NCI-H1105 (cell line): ENCODE measurements at regions not wholly inside any gene's neighbourhood (a gene's known extent, or its start where the extent isn't known, plus 50 kb on each side); places are given as distances from the start of the nearest gene placed in this dataset.

Source experiments
- DNase-seq: peaks from one replicate; lab custom pipeline; 2025; lab: John Stamatoyannopoulos, UW

DNA sequence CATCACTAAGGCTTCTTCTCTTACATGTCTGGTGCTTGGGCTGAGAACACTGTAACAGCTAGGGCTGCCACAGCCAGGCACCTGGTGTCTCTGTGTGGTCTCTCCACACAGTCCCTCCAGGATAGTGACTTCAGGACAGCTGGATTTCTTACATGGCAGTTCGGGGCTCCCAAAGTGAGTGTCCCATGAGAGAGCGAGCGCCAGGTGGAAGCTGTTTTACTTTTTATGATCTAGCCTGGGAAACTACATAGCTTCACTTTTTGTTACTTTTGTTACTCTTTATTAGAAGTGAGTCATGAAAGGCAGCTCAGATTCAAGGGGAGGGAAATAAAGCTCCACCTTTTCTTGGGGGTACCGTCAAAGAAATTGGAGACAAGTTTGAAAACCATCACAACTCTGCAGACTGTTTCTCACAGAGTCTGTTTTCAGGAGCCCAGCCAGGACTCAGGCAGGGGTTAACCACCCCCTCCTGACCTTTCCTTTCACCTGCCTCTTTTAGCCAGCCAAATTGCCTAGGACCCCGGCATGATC lies 373.0 kb downstream of the MID1IP1 start:
- DNase-seq, result no peak

DNA sequence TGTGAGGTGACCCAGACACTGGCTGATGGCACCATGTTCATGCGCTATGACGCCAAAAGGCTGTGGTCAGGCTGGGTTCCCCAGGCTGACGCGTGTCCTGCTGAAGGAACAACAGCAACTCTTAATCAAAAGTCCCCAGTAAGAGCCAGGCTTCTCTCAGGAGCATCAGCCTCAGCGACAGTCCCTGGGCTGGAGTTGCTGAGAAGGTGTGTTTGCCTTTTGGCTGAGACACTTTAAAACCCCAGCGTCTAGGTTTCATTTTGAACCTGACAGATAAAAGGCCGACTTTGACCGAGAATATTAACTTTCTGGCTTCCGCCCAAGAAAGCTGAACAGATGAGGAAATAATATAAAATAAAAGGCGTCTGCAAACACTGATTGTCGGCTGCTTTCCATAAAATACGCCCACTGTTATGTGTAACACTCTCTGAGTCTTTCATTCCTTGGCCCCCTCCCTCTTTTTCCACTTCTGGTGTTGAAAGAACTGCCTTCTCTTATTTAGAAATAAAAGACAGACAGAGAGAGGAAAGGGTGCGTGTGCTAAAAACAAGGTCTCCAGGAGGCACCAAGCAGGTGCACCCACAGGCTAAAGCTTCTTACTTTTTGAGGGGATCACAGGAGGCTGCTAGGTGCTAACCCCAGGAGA lies 373.6 kb downstream of the MID1IP1 start:
- peak; percentile 56 for DNase-seq

DNA sequence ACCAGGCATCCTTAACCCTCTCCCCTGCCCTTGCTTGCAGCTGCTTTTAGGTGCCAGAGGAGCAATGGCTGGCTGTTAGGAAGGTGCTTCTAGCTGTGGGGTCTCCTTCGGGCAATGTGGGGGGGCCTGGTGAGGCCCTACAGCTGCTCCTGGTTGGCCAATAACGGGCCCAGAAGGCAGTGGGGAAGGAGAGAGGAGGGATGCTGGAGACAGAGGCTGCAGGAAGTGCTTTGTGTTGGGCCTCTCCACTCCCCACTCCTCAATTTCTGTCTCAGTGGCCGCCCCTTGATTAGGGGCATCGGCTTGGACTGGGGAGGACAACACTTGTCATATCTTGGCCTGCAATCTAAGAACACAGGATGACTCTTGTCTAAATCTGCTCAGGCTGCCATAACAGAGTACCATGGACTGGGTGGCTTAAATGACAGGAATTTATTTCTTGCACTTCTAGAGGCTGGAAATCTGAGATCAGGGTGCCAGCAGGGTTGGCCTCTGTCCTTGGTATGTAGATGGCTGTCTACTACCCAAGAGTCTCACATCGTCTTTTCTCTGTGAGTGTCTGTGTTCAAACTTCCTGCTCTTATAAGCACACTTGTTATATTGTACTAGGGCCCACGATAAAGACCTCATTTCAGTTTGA lies 374.3 kb downstream of the MID1IP1 start:
- no peak for DNase-seq

DNA sequence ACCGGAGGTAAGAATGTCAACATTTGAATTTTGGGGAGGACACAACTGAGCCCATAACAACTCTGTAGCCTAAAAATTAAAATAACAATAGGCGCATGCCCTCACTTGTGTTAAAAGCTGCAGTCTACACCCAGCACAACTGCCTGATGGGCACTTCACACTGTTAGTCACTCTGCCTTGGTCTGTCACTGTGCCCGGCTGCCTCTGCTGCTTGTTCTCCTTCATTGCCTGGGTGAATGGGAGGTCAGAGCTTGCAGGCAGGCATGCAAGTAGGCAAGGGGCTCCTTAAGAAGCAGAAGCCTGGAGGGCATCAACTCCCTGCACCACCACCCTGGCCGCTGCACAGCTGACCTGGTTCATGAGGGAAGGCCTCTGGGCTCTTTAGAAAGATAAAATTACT lies 374.8 kb downstream of the MID1IP1 start:
- no peak for DNase-seq

- DNase-seq, result no peak
Observed at GRCh38 chrX:39189431-39189830, 388.2 kb downstream of the MID1IP1 start.

DNA sequence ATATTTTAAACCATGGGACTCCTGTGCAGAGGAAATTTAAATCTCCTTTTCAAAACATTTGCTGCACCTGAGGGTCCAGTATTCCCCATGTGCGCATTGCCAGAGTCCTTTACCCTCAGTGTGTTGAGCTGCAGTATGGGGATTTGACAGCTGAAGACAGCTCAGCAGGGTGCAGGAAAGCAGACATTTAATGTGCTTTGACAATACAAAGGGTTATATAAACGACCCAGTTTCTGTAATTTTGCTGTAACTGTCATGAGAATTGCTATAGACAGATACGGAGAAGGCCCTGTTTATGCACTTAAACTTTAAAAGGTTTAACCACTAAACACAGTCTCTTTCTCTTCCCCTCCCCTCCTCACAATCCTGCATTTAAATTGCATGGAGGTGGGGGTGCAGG lies 393.4 kb downstream of the MID1IP1 start:
- DNase-seq, result no peak

- peak; percentile 1 for DNase-seq
Observed at GRCh38 chrX:39195156-39195555, 393.9 kb downstream of the MID1IP1 start.

- peak; percentile 55 for DNase-seq
Observed at GRCh38 chrX:39196192-39197102, 395.2 kb downstream of the MID1IP1 start.

GRCh38 chrX:39199429-39199828 lies 398.2 kb downstream of the MID1IP1 start:
- DNase-seq, result no peak

DNA sequence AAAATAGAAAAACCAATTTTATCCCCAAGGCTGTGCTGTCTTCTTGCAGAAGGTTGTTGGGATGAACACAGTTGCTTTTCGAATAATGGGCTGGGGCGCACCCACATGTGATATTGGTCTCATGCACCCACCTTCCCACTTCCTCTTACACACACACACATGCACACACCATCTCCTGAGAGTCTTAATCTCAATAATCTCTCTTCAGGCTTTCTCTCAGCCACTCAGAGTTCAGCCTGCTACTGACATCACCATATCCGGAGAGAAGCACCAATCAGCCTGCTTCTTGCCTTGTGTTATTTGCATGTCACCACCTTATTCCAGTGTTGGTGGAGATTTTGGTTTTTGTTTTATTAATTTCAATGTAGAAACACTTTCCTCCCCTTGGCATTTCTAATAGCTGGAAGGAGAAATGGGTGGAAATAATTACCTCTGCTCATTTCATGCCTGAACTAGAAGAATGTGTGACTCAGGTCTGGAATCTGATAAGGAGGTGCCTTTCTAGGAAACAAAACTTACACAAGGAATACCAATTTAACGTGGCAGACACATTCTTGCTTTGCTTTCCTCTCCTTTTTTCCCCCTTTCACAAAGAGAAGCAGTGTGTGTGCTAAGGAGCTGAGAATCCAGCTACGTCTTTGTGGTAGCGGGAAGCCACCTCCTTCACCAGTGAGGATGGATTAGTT lies 400.2 kb downstream of the MID1IP1 start:
- DNase-seq, result no peak

- DNase-seq, result no peak
Observed at GRCh38 chrX:39202641-39203040, 401.4 kb downstream of the MID1IP1 start.

- DNase-seq, result no peak
Observed at GRCh38 chrX:39203427-39203826, 402.2 kb downstream of the MID1IP1 start.

DNA sequence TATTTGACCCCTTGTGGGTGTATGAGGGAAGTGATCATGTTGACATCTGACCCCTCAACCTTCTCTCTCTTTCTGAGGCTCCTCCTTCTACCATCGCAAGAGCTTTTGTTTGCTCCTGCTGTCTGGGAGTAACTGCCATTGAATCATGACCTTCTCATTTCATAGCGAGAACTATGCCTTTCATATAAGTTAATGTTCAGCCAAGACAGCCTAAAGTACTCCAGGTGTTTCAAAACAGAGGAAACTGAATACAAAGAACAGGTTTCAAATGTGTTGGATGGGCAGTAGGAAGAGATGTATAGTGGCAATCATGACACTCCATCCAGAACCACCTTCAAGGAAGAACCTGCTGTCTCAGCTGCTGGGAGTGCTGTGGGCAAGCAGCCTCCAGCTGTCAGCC lies 403.1 kb downstream of the MID1IP1 start:
- DNase-seq, result no peak

DNA sequence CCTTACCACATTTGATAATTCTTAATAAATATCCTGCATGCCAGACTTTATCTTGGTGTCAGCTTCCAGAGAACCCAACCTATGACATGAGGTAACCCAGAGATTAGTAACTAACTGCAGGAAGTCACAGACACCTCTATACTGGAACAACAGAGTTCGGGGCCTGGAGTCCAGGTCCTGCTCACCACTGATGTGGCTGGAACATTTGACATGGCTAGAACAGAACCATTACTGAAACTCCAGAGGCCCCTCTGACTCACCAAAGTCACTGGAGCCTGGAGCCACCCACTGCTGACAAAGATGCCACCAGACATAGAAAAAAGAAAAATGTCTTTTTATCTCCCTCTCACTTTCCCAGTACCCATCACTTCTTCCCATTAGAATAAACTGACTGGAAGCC lies 403.7 kb downstream of the MID1IP1 start:
- DNase-seq, result no peak

- DNase-seq, result no peak
Observed at GRCh38 chrX:39205467-39205866, 404.2 kb downstream of the MID1IP1 start.

- no peak for DNase-seq
Observed at GRCh38 chrX:39206399-39207145, 405.3 kb downstream of the MID1IP1 start.

DNA sequence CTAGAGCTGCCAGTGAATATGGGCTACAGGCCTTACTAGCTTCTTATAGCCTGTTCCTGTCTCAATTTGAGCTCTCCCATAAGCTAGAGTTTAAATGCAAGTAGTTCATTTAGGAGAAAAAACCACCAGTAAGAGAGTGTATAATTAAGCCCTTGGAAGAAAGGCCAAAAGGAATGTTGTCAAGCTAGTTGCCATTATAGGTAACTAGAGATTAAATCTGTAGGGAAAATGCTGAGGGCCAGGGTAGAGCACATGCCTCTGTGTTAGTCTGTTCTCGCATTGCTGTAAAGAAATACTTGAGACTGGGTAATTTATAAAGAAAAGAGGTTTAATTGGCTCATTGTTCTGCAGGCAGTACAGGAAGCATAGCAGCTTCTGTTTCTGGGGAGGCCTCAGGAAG lies 410.2 kb downstream of the MID1IP1 start:
- DNase-seq, result no peak

DNA sequence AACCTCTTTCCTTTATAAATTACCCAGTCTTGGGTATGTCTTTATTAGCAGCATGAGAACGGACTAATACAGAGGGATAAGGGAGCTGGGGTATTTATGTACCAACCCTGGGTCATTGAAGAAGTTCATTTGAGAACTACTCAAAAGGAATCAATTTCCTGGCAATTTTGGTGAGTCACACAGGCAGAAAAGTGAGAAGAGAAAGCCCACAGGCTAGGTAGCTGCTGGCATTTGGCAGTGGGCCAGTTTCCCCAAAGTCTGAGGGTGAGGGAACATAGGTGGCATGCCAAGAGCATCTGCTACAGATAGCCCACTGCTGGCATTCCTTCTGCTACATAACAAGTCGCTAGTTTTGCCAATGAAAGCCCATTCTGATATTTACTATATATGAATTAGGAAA lies 411.2 kb downstream of the MID1IP1 start:
- no peak for DNase-seq

GRCh38 chrX:39214387-39215126 lies 413.3 kb downstream of the MID1IP1 start:
- no peak for DNase-seq

- no peak for DNase-seq
Observed at GRCh38 chrX:39220952-39221351, 419.7 kb downstream of the MID1IP1 start.
